T follicular helper cell (primary cell): ENCODE measurements at regions not wholly inside any gene's neighbourhood (a gene's known extent, or its start where the extent isn't known, plus 50 kb on each side); places are given as distances from the start of the nearest gene placed in this dataset.

ENCODE experiments used
- DNase-seq: peaks from one replicate; pipeline ENCODE4 v3.0.0-alpha.2; 2020; ENCODE audit warnings: low read depth

DNA sequence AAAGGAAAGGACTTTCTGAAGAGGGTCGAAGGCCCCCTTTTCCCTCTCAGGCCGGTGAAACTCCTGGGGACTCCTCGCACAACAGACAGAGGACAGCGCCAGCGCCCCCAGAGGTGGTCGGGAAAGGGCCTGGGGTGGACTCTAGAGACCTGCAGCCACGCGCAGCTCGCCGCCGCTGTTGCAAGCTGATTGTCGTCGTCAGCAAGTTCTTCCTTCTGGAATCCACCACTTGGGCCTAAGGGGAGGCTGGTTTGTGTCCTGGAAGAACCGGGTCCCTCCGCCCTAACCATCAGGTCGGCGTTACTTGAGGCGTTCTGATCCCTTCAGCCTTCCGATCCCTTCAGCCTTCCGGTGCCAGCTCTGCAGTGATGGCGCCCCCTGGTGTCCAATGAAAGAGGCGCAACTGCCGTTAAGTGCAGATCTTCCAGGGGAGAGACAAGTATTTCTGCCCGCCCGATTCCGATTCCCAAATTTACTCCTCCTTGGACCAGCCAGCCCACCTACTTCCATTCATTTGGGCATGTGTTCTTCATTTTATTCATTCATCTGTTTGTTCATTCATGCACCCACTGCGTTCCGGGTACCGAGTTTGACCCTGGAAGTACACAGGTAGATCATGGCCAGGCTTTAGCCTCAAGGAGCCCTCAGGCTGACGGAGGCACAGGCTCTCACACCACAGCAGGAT, 77.2 kb upstream of the SLC6A11 start:
- peak; percentile 48 for DNase-seq

- DNase-seq: no peak
Measured at GRCh38 chr3:10740954-10741353, 75.1 kb upstream of the SLC6A11 start.

- DNase-seq: no peak
Measured at GRCh38 chr3:10741891-10742671, 73.9 kb upstream of the SLC6A11 start.

GRCh38 chr3:10743366-10744097, 72.5 kb upstream of the SLC6A11 start:
- no peak for DNase-seq

DNA sequence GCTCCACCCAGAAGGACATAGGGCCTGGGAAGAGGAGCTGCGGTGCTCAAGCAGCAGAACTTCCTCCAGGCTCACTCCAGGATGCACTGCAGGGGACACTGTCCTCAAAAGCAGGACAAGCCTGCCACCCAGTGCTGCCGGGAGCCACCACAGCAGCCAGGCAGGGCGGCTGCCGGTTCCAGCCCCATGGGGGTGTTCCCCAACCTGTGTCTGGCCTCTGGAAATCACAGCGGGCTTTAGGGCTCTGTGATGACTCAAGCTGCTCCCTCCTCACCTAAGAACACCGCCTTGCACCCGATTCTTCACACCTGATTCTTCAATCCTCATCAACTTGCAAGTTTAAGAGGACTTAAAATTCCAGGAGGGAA, 71.9 kb upstream of the SLC6A11 start:
- DNase-seq: no peak

DNA sequence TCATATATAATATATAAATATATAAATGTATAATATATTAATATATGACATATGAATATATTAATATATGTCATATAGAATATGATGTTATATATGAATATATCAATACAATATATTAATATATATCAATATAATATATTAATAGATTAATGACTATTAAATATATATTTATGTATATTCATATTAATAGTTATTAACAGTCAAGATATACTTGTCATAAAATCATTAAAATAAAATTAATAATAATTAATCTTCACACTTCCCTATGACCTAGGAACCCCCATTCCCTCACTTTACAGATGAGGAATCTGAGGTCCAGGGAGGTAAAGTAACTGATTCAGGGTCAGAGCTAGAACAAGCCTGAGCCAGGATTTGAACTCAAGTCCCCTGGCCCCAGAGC, 70.6 kb upstream of the SLC6A11 start:
- DNase-seq: no peak

DNA sequence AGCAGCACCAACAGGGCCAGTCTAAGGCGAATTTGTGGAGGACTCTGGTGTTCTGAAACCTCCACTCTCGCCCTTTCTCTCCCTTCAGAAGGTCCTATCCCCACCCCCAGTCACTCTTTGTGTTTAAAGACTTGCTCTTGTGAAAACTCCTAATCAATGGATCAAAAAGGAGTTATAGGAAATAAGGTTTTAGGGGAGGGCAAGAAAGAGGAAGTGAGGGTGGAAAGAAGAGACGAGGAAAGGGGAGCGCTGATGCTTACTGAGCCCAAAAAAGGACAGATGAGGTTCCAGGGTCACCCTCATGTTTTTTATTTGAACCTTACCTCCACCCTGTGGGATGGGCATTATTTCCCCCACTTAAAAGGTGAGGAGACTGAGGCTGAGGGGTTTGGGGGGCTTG, 70.0 kb upstream of the SLC6A11 start:
- no peak for DNase-seq

GRCh38 chr3:10746684-10747083, 69.3 kb upstream of the SLC6A11 start:
- no peak for DNase-seq

DNA sequence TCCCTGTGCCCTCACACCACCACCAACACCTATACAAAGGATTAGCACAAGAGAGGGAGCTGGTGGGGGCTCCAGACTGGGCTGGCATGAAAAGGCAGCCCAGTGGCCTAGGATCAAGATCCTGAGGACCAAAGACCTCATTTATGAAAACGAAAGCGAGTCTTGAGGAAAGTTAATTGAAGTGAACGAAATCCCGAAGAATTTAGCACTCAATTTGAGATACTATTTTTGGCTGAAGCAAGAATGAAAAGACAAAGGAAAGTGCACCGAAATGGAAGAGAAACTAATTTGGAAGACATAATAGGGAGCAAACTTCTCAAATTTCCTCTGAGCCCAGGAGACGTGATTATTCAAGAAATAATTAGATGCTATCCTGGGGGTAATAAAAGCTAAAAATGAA, 68.7 kb upstream of the SLC6A11 start:
- DNase-seq: no peak

DNA sequence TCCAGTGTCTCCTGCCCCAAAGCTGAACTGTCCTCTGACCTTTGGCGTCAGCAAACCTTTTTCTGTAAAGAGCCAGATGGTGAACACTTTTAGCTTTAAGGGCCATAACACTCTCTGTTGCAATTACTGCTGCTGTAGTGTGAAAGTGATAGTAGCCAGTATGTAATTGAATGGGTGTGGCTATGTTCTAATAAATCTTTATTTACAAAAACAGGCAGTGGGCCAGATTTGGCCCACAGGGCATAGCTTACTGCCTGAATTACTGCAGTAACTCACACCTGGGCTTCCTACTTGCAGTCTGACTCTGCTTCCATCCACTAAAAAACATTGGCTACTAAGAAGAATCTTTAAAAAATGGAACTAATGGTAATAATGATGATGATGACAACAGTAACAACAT, 68.0 kb upstream of the SLC6A11 start:
- no peak for DNase-seq

- no peak for DNase-seq
Measured at GRCh38 chr3:10753964-10754363, 62.1 kb upstream of the SLC6A11 start.

DNA sequence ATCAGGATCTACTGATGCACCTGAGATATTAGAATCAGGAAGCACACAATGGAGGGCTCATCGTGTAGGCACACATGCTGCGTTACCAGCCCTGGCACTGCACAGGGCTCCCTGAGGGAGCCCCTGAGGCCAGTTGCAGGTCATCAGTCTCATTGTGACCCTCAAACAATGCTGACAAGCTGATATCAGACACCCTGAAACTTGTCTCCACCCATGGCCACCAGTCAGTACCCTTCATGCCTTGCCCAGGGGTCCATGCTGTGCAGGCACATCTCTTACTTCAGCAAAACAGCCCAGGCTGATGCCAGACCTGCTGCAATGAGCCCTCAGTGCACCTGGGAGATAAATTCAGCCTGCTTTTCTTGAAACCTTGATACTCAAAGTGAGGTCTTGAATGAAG, 59.5 kb upstream of the SLC6A11 start:
- DNase-seq: no peak

- DNase-seq: no peak
Measured at GRCh38 chr3:10757021-10757820, 58.8 kb upstream of the SLC6A11 start.

GRCh38 chr3:10757821-10758130, 58.3 kb upstream of the SLC6A11 start:
- DNase-seq: no peak

DNA sequence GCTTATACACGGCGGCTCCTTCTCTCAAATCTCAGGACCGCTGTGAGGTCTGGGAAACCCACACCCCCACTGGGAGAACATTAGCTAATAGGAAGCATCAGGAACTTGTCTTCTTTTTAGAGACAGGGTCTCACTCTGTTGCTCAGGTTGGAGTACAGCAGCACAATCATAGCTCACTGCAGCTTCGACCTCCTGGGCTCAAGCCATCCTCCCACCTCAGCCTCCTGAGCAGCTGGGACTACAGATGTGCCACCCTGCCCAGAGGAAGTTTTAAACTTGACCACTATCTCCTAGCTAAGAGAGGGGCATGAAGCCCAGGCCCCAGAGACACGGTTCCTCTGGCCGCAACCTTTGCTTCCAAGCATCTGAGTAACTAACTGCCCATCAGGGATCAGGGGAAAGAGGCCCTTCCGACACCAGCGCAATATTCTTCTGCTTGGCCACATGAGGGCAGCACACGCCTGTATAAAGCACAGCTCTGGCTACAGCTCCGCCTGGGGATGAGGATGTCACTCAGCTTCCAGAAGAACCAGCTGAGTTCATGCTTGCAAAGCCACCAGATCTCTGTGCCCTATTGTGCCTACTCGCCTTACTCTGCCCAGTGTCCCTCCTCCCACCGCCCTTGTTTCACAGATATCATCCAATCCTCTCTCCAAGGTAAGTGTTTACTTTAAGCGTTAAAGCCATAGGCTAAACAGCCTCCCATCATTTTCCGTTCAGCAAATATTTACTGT, 57.6 kb upstream of the SLC6A11 start:
- DNase-seq: no peak

GRCh38 chr3:10759495-10759894, 56.5 kb upstream of the SLC6A11 start:
- DNase-seq: no peak

- no peak for DNase-seq
Measured at GRCh38 chr3:10760199-10760598, 55.8 kb upstream of the SLC6A11 start.

- no peak for DNase-seq
Measured at GRCh38 chr3:10761583-10761982, 54.4 kb upstream of the SLC6A11 start.

DNA sequence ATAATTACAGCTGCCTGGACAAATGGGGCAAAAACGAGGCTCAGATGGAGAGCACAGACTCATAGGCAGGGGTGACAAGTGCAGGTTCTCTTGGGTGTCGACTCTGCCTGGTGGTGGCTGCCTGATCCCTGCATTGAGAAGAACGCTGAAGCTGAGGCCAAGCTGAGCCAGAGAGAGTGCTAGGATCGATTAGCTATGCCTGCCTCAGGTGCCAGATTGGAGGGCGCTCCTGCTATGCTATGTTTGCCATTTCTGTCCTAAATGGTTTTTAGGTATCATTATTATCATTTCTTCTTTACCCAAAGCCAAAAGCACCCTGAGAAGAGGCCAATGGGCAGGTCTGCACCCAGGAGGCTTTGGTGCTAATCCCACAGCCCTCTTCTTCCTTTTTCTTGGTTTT, 53.9 kb upstream of the SLC6A11 start:
- no peak for DNase-seq

DNA sequence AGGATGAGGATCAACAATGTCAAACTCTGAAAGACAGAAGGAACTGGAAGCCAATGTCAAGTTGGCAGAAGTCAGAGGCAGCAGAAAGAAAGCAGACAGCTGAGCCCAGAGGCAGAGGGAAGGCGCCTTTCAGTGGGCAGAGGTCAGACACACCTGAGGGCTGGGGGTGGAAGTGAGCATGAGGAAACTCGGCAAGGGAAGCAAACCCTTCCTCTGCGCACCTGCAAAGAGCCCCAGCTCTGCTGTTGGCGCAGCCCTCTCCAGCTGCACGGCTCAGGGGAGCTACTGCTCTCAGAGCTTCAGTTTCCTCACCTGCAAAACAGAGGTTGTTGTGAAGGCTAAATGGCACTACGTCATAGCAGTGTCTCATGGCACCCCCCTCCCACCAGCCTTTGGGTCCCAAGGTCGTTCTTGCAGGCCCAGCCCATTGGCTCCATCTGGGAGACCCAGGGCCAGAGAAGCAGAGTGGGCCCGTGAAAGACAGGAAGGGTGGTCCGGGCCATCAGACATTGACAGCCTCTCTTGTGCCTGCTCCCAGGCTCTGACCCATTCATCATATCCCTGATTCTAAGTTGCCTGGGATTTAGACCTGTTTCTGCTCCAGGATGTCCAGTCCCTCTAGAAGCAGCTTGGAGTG, 53.3 kb upstream of the SLC6A11 start:
- DNase-seq: no peak

DNA sequence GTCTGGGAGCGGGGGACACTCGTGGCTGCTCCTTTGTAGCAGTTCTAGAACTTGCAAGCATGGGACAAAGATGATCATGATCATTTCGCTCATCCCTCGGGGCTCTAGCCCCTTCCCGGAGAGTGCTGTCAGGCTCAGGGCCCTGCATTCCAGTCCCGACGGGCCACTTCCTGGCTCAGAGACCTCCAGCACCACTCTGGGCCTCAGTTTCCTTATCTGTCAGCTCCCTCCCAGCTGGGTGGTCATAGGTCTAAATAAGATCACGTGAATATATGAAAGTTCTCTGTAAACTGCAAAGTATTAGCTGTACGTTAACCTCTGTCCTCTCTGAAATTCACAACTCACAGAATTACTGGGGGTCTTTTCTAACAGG, 52.8 kb upstream of the SLC6A11 start:
- no peak for DNase-seq
